HCT116 (cell line): ENCODE measurements at regions not wholly inside any gene's neighbourhood (a gene's known extent, or its start where the extent isn't known, plus 50 kb on each side); places are given as distances from the start of the nearest gene placed in this dataset.

ENCODE experiments used
- ATAC-seq: fragments of 200-7000 bp; cut with Tn5 transposase; 2 replicates; pipeline ENCODE4 v1.9.1; 2020; ENCODE audit warnings: mild to moderate bottlenecking, moderate library complexity
- BruUV-seq: library from RNA; stranded (reverse); fragments of 400-500 nt; replicated peaks from 2 replicates; lab custom pipeline; 2021; lab: Mats Ljungman, UMichigan
- CTCF ChIA-PET: fragments of 300-600 bp; sonication (Branson Sonifier 250); formaldehyde crosslinking; loops from one replicate; lab custom pipeline; 2021; ENCODE audit warnings: antibody characterized with exemption; lab: Charles Lee
- POLR2A ChIA-PET: fragments of 300-600, 350-600 bp; sonication (Branson Sonifier 250); formaldehyde crosslinking; loops from one replicate; lab custom pipeline; 2021; ENCODE audit warnings: antibody characterized with exemption; lab: Charles Lee
- RAD21 ChIA-PET, 2 experiments: fragments of 300-600 bp; sonication (Branson Sonifier 250); formaldehyde crosslinking; loops; one replicate each; lab custom pipeline; 2023; ENCODE audit warnings: low total read pairs in 2 of 2; ENCODE audit not compliant: uncharacterized antibody in 2 of 2, unreplicated experiment in 2 of 2, low non-redundant PET in 1 of 2; lab: Charles Lee
- DNase-seq: peaks from one replicate; pipeline ENCODE4 v3.0.0-alpha.2; 2010; ENCODE audit warnings: low read depth, low spot score
- H2AFZ ChIP-seq: fragments of 200-600 bp; shearing (Covaris generic), sonication (generic); 2 replicates; pipeline ENCODE4 v1.6.1; 2017; ENCODE audit warnings: low read depth, mixed run types, mixed read lengths, antibody characterized with exemption, low read length; ENCODE audit not compliant: poor library complexity, severe bottlenecking
- H3K27ac ChIP-seq: 2 replicates; pipeline ENCODE4 v1.5.1; 2012; ENCODE audit warnings: low read depth, low read length
- H3K27me3 ChIP-seq: fragments of 200-600 bp; sonication (generic); 2 replicates; pipeline ENCODE4 v1.6.1; 2016; ENCODE audit warnings: mixed run types, low read length, mixed read lengths; ENCODE audit not compliant: insufficient read depth
- H3K36me3 ChIP-seq, 2 experiments: fragments of 200-500 bp in 1 of 2; fragments of 200-600 bp in 1 of 2; sonication (Bioruptor generic) in 1 of 2; sonication (generic) in 1 of 2; 2 replicates each; pipeline versions ENCODE4 v1.5.1 to v1.6.1; 2014 to 2016; ENCODE audit warnings: low read length in 2 of 2, inconsistent platforms in 1 of 2, mixed read lengths in 1 of 2, mixed run types in 1 of 2; ENCODE audit not compliant: insufficient read depth in 2 of 2, control insufficient read depth in 1 of 2
- H3K4me1 ChIP-seq, 2 experiments: fragments of 200-600 bp in 1 of 2; sonication (generic) in 1 of 2; 2 replicates each; pipeline versions ENCODE4 v1.5.1 to v1.6.1; 2012 to 2017; ENCODE audit warnings: low read length in 2 of 2, inconsistent platforms in 1 of 2, mild to moderate bottlenecking in 1 of 2, mixed read lengths in 1 of 2, mixed run types in 1 of 2, moderate library complexity in 1 of 2; ENCODE audit not compliant: insufficient read depth in 2 of 2, control insufficient read depth in 1 of 2
- H3K4me2 ChIP-seq: fragments of 200-600 bp; sonication (generic); 2 replicates; pipeline ENCODE4 v1.6.1; 2017; ENCODE audit warnings: mixed run types, low read length, mixed read lengths
- H3K4me3 ChIP-seq, 2 experiments: fragments of 200-600 bp in 1 of 2; sonication (generic) in 1 of 2; replicated peaks in 1 of 2; 2 replicates each; pipeline ENCODE4 v1.5.1; 2011 to 2016; ENCODE audit warnings: low read length in 2 of 2, control low read depth in 1 of 2, low read depth in 1 of 2, mild to moderate bottlenecking in 1 of 2, mixed read lengths in 1 of 2, mixed run types in 1 of 2
- H3K79me2 ChIP-seq: fragments of 200-600 bp; sonication (generic); 2 replicates; pipeline ENCODE4 v1.6.1; 2017; ENCODE audit warnings: mild to moderate bottlenecking, mixed run types, low read length, moderate library complexity, mixed read lengths; ENCODE audit not compliant: insufficient read depth
- H3K9ac ChIP-seq: fragments of 200-600 bp; sonication (generic); 2 replicates; pipeline ENCODE4 v1.6.1; 2016; ENCODE audit warnings: low read length, mixed read lengths
- H3K9me2 ChIP-seq: fragments of 200-600 bp; sonication (generic), shearing (Covaris generic); 2 replicates; pipeline ENCODE4 v1.6.1; 2017; ENCODE audit warnings: mixed run types, mild to moderate bottlenecking, moderate library complexity; ENCODE audit not compliant: insufficient read depth
- H3K9me3 ChIP-seq, 2 experiments: fragments of 200-500 bp in 1 of 2; fragments of 200-600 bp in 1 of 2; sonication (Bioruptor generic) in 1 of 2; sonication (generic) in 1 of 2; 2 replicates each; pipeline ENCODE4 v1.6.1; 2014 to 2017; ENCODE audit warnings: low read length in 2 of 2, mixed read lengths in 2 of 2, inconsistent platforms in 1 of 2, low read depth in 1 of 2, mild to moderate bottlenecking in 1 of 2, mixed run types in 1 of 2, moderate library complexity in 1 of 2; ENCODE audit not compliant: control insufficient read depth in 1 of 2, insufficient read depth in 1 of 2
- H4K20me1 ChIP-seq: fragments of 200-600 bp; sonication (generic), shearing (Covaris generic); 2 replicates; pipeline ENCODE4 v1.6.1; 2017; ENCODE audit warnings: mixed run types, mild to moderate bottlenecking, moderate library complexity; ENCODE audit not compliant: insufficient read depth
- CBX3 ChIP-seq: IDR thresholded peaks from 2 replicates; pipeline ENCODE4 v1.6.1; 2012; ENCODE audit warnings: low read depth
- CTCF ChIP-seq, 3 experiments: fragments of 200-600 bp in 1 of 3; sonication (generic) in 1 of 3; IDR thresholded peaks in 2 of 3; conservative IDR thresholded peaks in 1 of 3; 2 replicates each; pipeline ENCODE4 v1.5.1; 2012 to 2017; ENCODE audit warnings: low read depth in 2 of 3, low read length in 2 of 3, antibody characterized with exemption in 1 of 3, borderline replicate concordance in 1 of 3, control low read depth in 1 of 3, mild to moderate bottlenecking in 1 of 3, mixed read lengths in 1 of 3, mixed run types in 1 of 3, moderate library complexity in 1 of 3; ENCODE audit not compliant: insufficient read depth in 1 of 3
- EGR1 ChIP-seq: IDR thresholded peaks from 2 replicates; pipeline ENCODE4 v1.6.1; 2012; ENCODE audit warnings: low read depth
- ELF1 ChIP-seq: IDR thresholded peaks from 2 replicates; pipeline ENCODE4 v1.6.1; 2012; ENCODE audit warnings: low read depth, borderline replicate concordance
- EZH2 ChIP-seq: fragments of 200-600 bp; sonication (generic); IDR thresholded peaks from 2 replicates; pipeline ENCODE4 v1.6.1; 2017; ENCODE audit warnings: antibody characterized with exemption, mixed run types
- EZH2phosphoT487 ChIP-seq: fragments of 200-600 bp; IDR thresholded peaks from 2 replicates; pipeline ENCODE4 v1.6.1; 2018; ENCODE audit warnings: antibody characterized with exemption, borderline replicate concordance
- FOSL1 ChIP-seq: IDR thresholded peaks from 2 replicates; pipeline ENCODE4 v1.6.1; 2012; ENCODE audit warnings: low read depth
- JUND ChIP-seq: IDR thresholded peaks from 2 replicates; pipeline ENCODE4 v1.6.1; 2012
- POLR2A ChIP-seq: IDR thresholded peaks from 2 replicates; pipeline ENCODE4 v1.7.0; 2011; ENCODE audit warnings: borderline replicate concordance; ENCODE audit not compliant: insufficient read depth, insufficient read length; ENCODE audit errors: extremely low read depth
- POLR2AphosphoS5 ChIP-seq: IDR thresholded peaks from 2 replicates; pipeline ENCODE4 v1.6.1; 2011; ENCODE audit warnings: mild to moderate bottlenecking, low read depth, low read length, moderate library complexity
- RAD21 ChIP-seq: IDR thresholded peaks from 2 replicates; pipeline ENCODE4 v1.6.1; 2012; ENCODE audit warnings: low read depth, mild to moderate bottlenecking
- REST ChIP-seq: IDR thresholded peaks from 2 replicates; pipeline ENCODE4 v1.6.1; 2012; ENCODE audit warnings: low read depth
- SP1 ChIP-seq: IDR thresholded peaks from 2 replicates; pipeline ENCODE4 v1.6.1; 2012; ENCODE audit warnings: low read depth
- ZBTB33 ChIP-seq: IDR thresholded peaks from 2 replicates; pipeline ENCODE4 v1.6.1; 2011; ENCODE audit warnings: mild to moderate bottlenecking, low read length, moderate library complexity; ENCODE audit not compliant: insufficient replicate concordance; ENCODE audit errors: extremely low read depth
- intact Hi-C: fragments of 100-400 bp; cut with micrococcal nuclease; formaldehyde crosslinking; loops from 2 replicates; pipeline ENCODE4 v1.10.0; 2022

DNA sequence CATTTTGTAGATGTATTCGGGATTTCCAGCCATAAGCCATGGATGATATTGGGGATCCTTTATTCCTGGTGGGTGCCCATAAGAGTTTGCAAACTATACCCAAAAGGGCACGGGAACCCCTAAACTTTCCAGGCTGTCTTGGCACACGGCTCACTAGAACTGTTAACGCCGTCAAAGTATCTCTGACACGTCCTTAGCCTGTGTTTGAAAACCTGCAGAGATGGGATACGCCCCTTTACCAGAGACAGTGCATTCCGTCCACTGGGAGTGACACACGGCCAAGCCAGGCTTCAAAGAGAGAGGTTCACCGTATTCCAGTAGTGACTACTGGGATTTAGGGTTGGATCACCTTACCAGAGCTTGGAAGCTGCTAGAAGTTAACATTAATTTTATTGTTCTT is 95.0 kb downstream of the THBS2 start:
- CTCF ChIA-PET = no interaction called here

DNA sequence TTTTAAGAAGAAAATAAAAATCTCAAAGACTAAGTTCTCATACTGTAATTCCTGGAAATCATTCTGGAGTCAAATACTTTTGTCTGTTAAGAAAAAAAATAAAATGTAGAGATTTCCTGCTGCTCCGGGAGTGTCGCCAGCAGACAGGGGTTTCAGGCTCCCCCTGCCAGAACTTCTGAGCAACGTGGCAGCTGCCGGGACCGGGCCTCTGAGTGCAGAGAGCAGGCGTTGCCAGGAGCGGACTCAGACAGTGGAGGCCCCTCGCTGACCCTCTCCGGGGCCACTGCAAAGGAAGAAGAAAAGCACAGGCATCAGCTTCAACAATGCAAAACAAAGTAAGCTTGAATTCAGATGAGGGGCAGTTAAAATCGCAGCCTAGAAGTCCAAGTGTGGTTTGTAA is 95.5 kb downstream of the THBS2 start:
- no TSS peak for BruUV-seq
- H3K9me2 ChIP-seq = no peaks in the 10 kb centered on the region
- H4K20me1 ChIP-seq = no peaks in the 10 kb centered on the region
- ChIA-PET POLR2A (no interaction called here), RAD21 (no interaction called here), CTCF (no interaction called here)
- H3K9ac ChIP-seq = no peak overlapping the region
- no peak overlapping the region for H2AFZ ChIP-seq
- intact Hi-C loops = no loop called here
- H3K4me1 ChIP-seq = peaks cover 4 to 12% of the 10 kb centered on the region in 2 experiments; a peak in 3 of 4 replicates
- no peaks in the 10 kb centered on the region for H3K27me3 ChIP-seq
- H3K27ac ChIP-seq = no peak overlapping the region
- no peaks in the 10 kb centered on the region for H3K9me3 ChIP-seq
- no peaks in the 10 kb centered on the region for H3K79me2 ChIP-seq
- no peak for DNase-seq
- H3K4me3 ChIP-seq = no peak overlapping the region
- TF ChIP-seq JUND (no peak), REST (no peak), EZH2 (no peak), POLR2AphosphoS5 (no peak), CBX3 (no peak), SP1 (no peak), EZH2phosphoT487 (no peak), POLR2A (no peak), ZBTB33 (no peak), ELF1 (no peak), FOSL1 (no peak), CTCF (IDR thresholded peaks at IDR 0.05 in 2 of 3, conservative IDR thresholded peaks at IDR 0.05 in 1 of 3; ENCODE audit: borderline replicate concordance in 1 of 3, insufficient read depth in 1 of 3, low read depth in 2 of 3, low read length in 2 of 3) (no peak)
- TF ChIP-seq, all 23 proteins: peak for 0
- Histone ChIP-seq H3K4me2 (no peak overlapping the region), H3K36me3 (no peaks in the 10 kb centered on the region)
- ATAC-seq = no peak

More for the DNA sequence above, 95.0 kb downstream of the THBS2 start:
- H3K79me2 ChIP-seq = no peaks in the 10 kb centered on the region
- H3K36me3 ChIP-seq = no peaks in the 10 kb centered on the region
- no peak for TF ChIP-seq JUND
- no peak for TF ChIP-seq EGR1
- TF ChIP-seq RAD21 = no peak
- H3K4me2 ChIP-seq = no peak overlapping the region
- H3K4me1 ChIP-seq = peaks cover 5 to 17% of the 10 kb centered on the region in 2 experiments; a peak in 3 of 4 replicates
- no peak overlapping the region for H3K27ac ChIP-seq
- BruUV-seq = no TSS peak
- intact Hi-C loops = no loop called here
- no peaks in the 10 kb centered on the region for H3K27me3 ChIP-seq
- H3K9ac ChIP-seq = no peak overlapping the region
- RAD21 ChIA-PET = no interaction called here
- no peaks in the 10 kb centered on the region for H3K9me3 ChIP-seq
- H2AFZ ChIP-seq = no peak overlapping the region
- H3K9me2 ChIP-seq = no peaks in the 10 kb centered on the region
- H4K20me1 ChIP-seq = no peaks in the 10 kb centered on the region
- DNase-seq (no peak), ATAC-seq (no peak)
- no peak overlapping the region for H3K4me3 ChIP-seq
- POLR2A ChIA-PET = no interaction called here
